ENCODE measurements at regions not wholly inside any gene's neighbourhood (a gene's known extent, or its start where the extent isn't known, plus 50 kb on each side); places are given as distances from the start of the nearest gene placed in this dataset.

DNA sequence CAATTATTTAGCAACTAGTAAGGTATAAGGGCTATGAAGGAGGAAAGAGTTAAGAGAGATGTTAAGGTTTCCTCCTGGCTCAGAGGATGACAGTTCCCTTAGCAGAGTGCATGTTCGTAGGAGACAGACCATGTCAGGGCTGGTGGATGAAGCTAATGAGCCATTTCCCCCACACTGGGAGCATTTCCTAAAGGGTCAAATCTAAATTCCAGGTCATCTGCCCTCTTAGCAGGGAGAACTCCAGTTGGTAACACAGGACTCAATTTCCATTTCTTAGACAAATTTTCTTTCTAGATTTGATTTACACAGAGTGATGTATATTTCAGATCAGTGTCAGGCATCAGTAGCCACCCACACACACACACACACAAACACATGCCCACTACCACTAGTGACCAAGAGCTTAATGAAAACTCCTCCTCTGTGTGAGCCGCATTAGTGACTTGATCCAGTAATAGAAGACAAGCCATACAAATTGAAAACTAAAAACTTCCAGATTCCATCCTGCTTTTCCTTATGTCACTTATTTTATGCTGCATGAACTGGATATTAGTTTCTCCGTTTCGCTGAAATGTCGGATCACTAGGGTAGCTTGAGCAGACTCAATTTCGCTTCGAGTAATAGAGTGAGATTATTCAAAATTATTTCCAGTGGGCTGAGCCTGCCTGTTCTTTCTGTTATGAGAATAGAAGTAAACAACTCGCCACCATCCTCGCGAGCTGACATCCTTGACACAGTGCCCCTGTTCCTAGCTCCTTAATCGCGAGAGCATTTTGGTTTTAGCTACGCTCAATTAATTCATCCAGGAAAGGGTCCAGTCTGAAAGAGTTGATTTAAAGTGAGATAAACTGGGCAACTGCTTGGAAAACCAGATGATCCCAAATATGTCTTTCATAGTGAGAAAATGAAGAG lies 582.6 kb downstream of the SOX6 start:
- no peak for DNase-seq (ENCODE audit: low read depth)

GRCh38 chr11:15774388-15774939 lies 581.9 kb downstream of the SOX6 start:
- no peak for DNase-seq (ENCODE audit: low read depth)

DNA sequence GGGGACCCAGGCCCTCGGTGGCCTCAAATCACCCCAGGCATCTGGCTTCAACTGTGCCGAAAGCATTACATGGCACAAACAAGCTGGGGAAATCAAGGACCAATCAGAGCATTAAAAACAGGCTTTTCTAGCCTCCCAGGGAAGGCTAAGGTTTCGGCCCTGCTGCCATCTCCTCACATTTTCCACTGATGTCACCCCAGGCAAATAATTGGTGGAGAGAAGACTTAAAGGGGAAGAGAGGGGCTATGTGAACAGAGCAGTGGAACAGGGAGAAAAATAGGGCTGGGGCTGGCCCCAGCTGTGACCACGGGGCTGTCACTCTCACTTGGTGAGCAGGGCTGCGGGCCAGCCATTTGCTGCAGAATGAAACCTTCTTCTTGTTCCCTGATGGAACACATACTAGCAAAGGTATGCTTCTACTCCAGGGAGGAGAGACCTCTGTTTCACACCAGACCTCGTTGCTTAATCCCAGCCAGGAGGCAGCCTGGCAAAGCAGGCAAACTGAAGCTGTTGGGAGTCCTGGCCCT lies 581.3 kb downstream of the SOX6 start:
- no peak for DNase-seq (ENCODE audit: low read depth)

DNA sequence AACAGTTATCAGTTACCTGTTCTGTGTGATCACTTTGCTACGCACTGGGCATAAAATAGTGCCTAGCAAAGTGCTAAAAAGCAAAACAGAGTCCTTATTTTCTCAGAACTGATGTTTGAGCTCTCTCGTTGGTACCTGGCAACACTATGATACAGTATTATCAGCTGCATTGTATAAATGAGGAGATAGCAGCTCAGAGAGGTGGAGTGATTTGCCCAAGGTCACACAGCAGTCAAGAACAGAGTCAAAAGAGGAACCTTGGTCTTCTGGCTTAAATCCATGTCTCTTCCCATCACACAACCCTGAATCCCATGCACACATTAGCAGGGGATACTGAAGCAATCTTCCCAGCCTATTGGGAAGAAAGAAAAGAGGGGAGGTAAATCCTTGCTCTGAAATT lies 580.5 kb downstream of the SOX6 start:
- DNase-seq (ENCODE audit: low read depth), result no peak

DNA sequence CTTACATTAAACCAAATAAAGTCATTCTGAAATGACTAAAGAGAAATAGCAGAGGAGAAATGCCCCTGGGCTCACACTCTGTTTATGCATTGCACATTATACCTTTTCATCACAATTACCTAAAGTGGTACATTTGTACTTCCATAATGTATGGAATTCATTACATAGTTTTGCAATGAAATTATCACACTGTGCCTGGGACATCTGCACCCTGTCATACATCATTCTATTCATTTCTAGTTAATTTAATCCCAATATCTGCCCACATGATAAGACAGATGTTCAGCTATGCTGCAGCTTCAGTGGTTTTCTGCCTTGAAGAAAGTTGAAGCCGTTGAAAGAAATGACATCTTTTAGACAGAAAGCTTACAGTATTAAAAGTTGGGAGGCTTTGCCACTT lies 580.0 kb downstream of the SOX6 start:
- no peak for DNase-seq (ENCODE audit: low read depth)

- DNase-seq (ENCODE audit: low read depth), result no peak
Observed at GRCh38 chr11:15779518-15779917, 576.8 kb downstream of the SOX6 start.

DNA sequence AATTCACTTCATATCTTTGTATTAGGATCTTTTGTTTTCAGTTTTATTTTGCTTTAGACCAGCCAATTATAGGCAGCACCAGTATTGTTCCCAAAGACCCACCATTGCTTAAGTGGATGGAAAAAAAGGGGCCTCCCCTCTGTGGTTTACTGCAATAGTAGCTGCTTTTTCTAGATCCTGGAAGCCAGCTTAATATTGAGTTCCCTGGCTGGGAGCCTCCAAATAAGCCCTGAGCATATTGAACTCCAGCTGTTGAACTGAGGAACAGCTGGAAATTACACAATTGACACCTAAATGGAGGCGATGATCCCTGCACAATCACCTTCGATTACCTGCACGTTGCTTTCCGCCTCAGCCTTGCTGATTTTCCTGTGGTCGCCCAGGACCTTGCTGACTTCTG lies 576.0 kb downstream of the SOX6 start:
- no peak for DNase-seq (ENCODE audit: low read depth)

GRCh38 chr11:15780837-15781236 lies 575.5 kb downstream of the SOX6 start:
- DNase-seq (ENCODE audit: low read depth), result no peak

DNA sequence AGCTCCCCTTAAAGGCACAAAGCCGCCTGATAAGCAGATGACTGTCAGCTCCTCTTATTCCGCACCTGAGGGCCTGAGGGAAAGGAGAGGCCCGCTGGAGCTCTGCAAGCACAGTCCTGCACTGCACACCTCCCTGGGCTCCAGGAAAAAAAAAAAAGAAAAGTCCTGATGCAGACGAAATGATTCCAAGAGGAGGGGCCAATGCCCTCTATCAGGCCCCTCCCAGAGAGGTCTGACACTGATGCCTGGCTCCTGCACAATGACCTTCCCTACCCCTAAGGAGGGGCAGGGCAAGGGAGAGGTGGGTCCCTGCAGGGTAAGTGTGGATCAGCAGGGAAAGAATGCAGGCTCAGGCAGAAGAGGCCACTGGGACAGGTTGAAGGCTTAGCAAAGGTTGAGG lies 572.7 kb downstream of the SOX6 start:
- no peak for DNase-seq (ENCODE audit: low read depth)

DNA sequence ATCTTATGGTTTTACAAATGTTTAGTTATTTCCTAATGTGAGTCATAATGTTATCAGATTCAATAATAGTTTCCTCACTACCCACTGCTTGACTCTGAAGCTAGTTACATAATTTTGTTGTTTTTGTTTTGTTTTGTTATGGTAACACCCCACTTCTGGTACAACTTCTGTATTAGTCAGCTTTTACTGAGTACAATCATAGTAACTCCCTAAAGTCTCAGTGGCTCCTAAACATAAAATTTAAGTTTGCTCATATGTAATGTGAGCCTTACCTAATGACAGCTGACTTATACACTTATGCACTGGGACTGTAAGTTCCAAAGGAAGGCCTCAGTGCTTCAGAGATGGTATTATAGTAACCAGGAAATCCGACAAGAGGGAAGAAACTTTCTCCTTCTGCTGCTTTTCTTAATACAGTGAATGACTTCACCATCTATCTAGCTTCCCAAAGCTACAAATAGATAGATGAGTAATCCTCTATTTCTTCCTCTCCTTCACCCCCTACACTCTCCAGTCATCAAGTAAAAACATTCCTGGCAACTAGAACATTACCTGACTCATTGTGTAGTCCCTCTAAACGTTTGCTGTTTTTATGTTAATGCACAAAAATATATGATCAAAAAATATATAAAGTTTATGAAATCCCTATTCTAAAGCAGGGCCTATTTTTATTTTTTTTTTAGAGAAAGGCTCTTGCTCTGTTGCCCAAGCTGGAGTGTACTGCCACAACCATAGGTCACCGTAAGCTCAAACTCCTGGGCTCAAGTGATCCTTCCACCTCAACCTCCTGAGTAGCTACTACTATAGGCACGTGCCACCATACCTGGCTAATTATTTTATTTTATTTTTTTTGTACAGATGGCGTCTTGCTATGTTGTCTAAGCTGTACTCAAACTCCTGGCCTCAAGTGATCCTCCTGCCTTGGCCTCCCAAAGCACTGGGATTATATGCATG lies 563.0 kb downstream of the SOX6 start:
- DNase-seq (ENCODE audit: low read depth), result no peak

GRCh38 chr11:15794361-15795150 lies 561.8 kb downstream of the SOX6 start:
- DNase-seq (ENCODE audit: low read depth), result no peak

DNA sequence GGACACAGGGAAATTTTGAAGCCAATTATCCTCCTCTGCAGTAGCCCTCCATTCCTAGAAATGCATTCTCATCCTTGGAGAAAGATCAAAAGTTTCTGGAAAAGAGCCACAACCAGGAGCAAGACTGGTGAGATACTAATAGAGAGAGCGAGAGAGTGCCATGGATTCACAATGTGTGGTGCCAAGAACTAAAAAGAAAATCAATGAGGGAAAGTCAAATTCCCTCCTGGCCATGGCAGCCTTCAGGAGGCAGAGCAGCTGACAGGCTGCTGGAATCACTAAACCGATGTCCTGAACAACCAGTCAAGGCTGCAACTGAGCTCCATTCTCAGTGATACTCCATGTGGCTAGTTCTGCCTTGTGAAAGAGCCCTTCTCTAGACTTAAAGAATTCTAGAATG lies 561.0 kb downstream of the SOX6 start:
- no peak for DNase-seq (ENCODE audit: low read depth)

DNA sequence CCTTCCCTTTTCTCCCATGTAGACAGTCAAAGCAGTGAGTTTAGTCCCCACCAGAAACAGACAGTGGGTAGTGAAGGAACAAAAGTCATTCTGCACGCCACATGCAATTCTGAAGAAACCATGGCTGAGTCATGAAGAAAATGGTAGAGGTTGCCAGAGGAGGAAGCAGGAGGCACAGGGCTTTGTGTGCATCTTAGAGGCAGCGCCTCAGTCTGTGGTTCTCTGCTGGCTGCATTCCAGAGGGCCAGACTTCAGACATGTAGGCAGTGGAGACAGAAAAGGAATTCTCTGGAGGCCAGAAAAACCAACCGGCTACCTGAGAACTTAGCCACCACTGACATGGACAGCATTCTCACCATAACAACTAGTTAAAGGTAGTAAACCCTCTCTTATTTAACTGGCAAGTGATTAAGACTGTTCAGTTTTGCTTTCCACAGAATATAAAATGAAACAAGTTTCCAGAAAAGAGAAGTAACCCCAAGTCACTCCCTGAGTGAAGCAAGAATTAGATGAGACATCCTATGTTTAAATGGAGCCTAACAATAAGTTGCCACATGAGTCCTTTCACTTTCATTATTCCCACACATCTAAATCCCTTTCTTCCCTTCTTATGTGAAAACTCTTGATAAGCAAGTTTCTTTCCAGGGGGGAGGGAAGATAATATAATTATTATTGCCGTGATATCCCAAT lies 556.1 kb downstream of the SOX6 start:
- no peak for DNase-seq (ENCODE audit: low read depth)

DNA sequence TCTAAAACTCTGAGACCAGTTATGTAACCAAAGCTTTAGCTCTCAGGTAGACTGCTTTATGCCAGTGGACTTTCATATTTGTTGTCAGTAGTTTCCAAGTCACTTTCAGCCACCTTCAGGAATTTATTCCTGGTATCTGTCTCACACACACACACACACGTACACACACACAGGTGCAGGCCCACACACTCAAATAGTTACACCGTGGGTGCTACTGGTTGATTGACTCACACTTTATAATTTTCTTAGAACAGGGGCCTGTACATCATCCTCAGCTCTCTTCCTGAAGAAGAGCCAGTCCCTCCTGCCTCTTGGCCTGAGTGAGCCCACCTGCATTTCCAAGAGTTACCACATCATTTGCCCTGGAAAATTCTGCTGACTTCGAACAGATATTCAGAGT lies 555.2 kb downstream of the SOX6 start:
- no peak for DNase-seq (ENCODE audit: low read depth)

DNA sequence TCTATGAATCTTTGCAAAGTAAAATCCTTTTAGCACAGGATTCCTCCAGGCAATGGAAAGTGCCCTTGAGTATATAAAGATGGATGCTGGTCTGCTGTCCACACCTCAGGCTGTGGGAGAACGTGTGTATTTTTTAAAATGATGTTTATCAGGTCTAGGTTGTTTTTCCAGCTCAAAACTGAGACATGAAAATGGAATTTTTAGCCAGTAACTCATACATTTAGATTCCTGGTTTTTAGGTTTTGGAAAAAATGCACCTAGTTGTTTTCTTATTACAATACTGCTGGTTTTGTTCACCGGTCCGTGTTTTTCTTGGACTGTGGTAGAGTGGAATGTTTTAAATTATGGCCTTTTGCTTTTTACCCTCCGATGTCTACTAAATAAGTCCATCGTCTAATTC lies 554.7 kb downstream of the SOX6 start:
- DNase-seq (ENCODE audit: low read depth), result no peak

DNA sequence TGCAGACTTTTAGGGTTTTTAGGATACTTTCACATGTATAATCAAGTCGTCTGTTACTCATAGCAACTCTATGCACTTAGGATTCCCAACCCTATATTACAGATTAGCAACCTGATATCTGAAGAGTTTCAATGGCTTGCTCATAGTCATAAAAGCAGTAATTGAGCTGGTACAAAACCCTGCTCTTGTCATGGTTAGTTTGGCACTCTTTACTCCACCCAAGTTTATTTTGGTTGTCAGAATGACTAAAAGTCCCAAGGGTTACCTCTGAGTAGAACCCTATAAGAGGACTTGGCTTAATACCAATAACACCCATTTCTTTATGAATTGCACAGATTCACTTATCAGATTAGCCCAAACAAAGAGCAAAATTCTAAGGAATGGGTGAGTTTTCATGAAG lies 550.6 kb downstream of the SOX6 start:
- DNase-seq (ENCODE audit: low read depth), result no peak

DNA sequence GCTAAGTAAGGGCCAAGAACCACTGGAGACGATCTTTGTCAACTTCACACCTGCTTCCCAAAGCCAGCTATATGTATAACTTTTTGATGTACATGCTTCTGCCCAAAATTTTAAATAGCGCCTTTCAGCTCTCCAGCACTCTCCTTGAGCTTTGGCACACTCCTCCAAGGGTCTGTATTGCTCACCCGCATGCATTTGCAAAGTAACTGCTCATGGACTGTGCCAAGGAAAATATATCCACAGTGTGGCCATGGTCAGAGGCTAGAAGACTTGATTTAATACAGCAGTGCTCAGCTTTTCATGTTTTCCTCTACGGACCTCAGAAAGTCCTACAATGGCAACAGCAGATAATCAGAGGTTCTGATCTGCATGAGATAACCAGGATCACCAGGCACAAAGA lies 550.1 kb downstream of the SOX6 start:
- DNase-seq (ENCODE audit: low read depth), result no peak

GRCh38 chr11:15807827-15808226 lies 548.5 kb downstream of the SOX6 start:
- no peak for DNase-seq (ENCODE audit: low read depth)

DNA sequence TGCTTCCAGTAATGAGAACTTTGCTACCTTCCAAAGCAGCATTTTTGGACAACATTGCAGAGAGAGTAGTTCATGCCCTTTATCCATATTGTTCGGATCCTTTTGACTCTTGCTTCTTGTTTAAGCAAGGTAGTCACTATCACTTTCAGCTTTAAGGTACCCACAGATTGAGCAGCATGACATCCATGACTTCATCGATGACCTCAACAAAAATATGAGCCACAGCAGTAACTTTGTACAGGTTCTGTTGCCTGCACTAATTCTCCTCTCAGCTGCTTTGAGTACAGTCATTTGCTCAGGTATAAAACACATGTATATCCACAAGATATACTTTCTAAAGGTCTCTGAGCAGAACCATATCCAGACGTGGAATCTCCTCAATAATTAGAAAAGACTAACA lies 546.3 kb downstream of the SOX6 start:
- no peak for DNase-seq (ENCODE audit: low read depth)

- no peak for DNase-seq (ENCODE audit: low read depth)
Observed at GRCh38 chr11:15810525-15810924, 545.8 kb downstream of the SOX6 start.
